ENCODE measurements at regions not wholly inside any gene's neighbourhood (a gene's known extent, or its start where the extent isn't known, plus 50 kb on each side); places are given as distances from the start of the nearest gene placed in this dataset.

- H3K27ac ChIP-seq (ENCODE audit: low read length), result no peak overlapping the region
- DNase-seq, result no peak
- H3K36me3 ChIP-seq (ENCODE audit: insufficient read depth, low read length), result no peaks in the 10 kb centered on the region
- H3K4me2 ChIP-seq (ENCODE audit: low read depth, low read length, poor library complexity, severe bottlenecking), result no peak overlapping the region
- H2AFZ ChIP-seq (ENCODE audit: low read length), result no peak overlapping the region
- no peak overlapping the region for H3K4me3 ChIP-seq (ENCODE audit: low read length)
- H3K79me2 ChIP-seq (ENCODE audit: low read length), result no peaks in the 10 kb centered on the region
- H4K20me1 ChIP-seq (ENCODE audit: insufficient read depth, low read depth, low read length), result no peaks in the 10 kb centered on the region
- H3K4me1 ChIP-seq (ENCODE audit: low read length), result no peaks in the 10 kb centered on the region
- no peaks in the 10 kb centered on the region for H3K9me2 ChIP-seq (replicated peaks; ENCODE audit: insufficient read depth, low read length)
- H3K27me3 ChIP-seq (ENCODE audit: low read length), result no peaks in the 10 kb centered on the region
- no peak overlapping the region for H3K9ac ChIP-seq (ENCODE audit: low read length)
- H3K9me3 ChIP-seq (ENCODE audit: low read length), result peaks cover 10% of the 10 kb centered on the region
Observed at GRCh38 chr5:125926172-125926571, 497.0 kb upstream of the GRAMD2B start.

GRCh38 chr5:125928663-125929062, 494.5 kb upstream of the GRAMD2B start:
- no peak overlapping the region for H3K4me3 ChIP-seq (ENCODE audit: low read length)
- H3K9ac ChIP-seq (ENCODE audit: low read length), result no peak overlapping the region
- no peaks in the 10 kb centered on the region for H3K27me3 ChIP-seq (ENCODE audit: low read length)
- no peak for DNase-seq
- H3K9me3 ChIP-seq (ENCODE audit: low read length), result peaks cover 15% of the 10 kb centered on the region
- no peaks in the 10 kb centered on the region for H3K79me2 ChIP-seq (ENCODE audit: low read length)
- no peaks in the 10 kb centered on the region for H3K36me3 ChIP-seq (ENCODE audit: insufficient read depth, low read length)
- H3K4me1 ChIP-seq (ENCODE audit: low read length), result no peaks in the 10 kb centered on the region
- no peak overlapping the region for H3K4me2 ChIP-seq (ENCODE audit: low read depth, low read length, poor library complexity, severe bottlenecking)
- H3K27ac ChIP-seq (ENCODE audit: low read length), result no peak overlapping the region
- no peaks in the 10 kb centered on the region for H3K9me2 ChIP-seq (replicated peaks; ENCODE audit: insufficient read depth, low read length)
- H2AFZ ChIP-seq (ENCODE audit: low read length), result no peak overlapping the region
- H4K20me1 ChIP-seq (ENCODE audit: insufficient read depth, low read depth, low read length), result no peaks in the 10 kb centered on the region

- Histone ChIP-seq H3K27me3 (ENCODE audit: low read length) (no peaks in the 10 kb centered on the region), H3K4me2 (ENCODE audit: low read depth, low read length, poor library complexity, severe bottlenecking) (no peak overlapping the region), H4K20me1 (ENCODE audit: insufficient read depth, low read depth, low read length) (no peaks in the 10 kb centered on the region), H3K4me3 (ENCODE audit: low read length) (no peak overlapping the region), H3K9me2 (replicated peaks; ENCODE audit: insufficient read depth, low read length) (no peaks in the 10 kb centered on the region), H3K27ac (ENCODE audit: low read length) (no peak overlapping the region), H3K9me3 (ENCODE audit: low read length) (peaks cover 10% of the 10 kb centered on the region), H3K9ac (ENCODE audit: low read length) (no peak overlapping the region), H2AFZ (ENCODE audit: low read length) (no peak overlapping the region), H3K36me3 (ENCODE audit: insufficient read depth, low read length) (no peaks in the 10 kb centered on the region), H3K4me1 (ENCODE audit: low read length) (no peaks in the 10 kb centered on the region), H3K79me2 (ENCODE audit: low read length) (no peaks in the 10 kb centered on the region)
- DNase-seq, result no peak
Observed at GRCh38 chr5:125950012-125950615, 473.1 kb upstream of the GRAMD2B start.

- H3K27ac ChIP-seq (ENCODE audit: low read length), result no peak overlapping the region
- no peak overlapping the region for H3K4me3 ChIP-seq (ENCODE audit: low read length)
Observed at GRCh38 chr5:125961150-125961549, 462.1 kb upstream of the GRAMD2B start.

GRCh38 chr5:125965577-125965976, 457.6 kb upstream of the GRAMD2B start:
- no peaks in the 10 kb centered on the region for H3K27me3 ChIP-seq (ENCODE audit: low read length)
- H3K4me2 ChIP-seq (ENCODE audit: low read depth, low read length, poor library complexity, severe bottlenecking), result no peak overlapping the region
- H3K27ac ChIP-seq (ENCODE audit: low read length), result no peak overlapping the region
- H3K4me3 ChIP-seq (ENCODE audit: low read length), result no peak overlapping the region
- H3K36me3 ChIP-seq (ENCODE audit: insufficient read depth, low read length), result no peaks in the 10 kb centered on the region
- H3K9ac ChIP-seq (ENCODE audit: low read length), result no peak overlapping the region
- H3K9me2 ChIP-seq (replicated peaks; ENCODE audit: insufficient read depth, low read length), result no peaks in the 10 kb centered on the region
- no peaks in the 10 kb centered on the region for H3K79me2 ChIP-seq (ENCODE audit: low read length)
- H2AFZ ChIP-seq (ENCODE audit: low read length), result no peak overlapping the region
- no peaks in the 10 kb centered on the region for H4K20me1 ChIP-seq (ENCODE audit: insufficient read depth, low read depth, low read length)
- H3K4me1 ChIP-seq (ENCODE audit: low read length), result no peaks in the 10 kb centered on the region
- H3K9me3 ChIP-seq (ENCODE audit: low read length), result no peaks in the 10 kb centered on the region; the same call in 1 of the 2 replicates
- no peak for DNase-seq

More at GRCh38 chr5:125961150-125961549, 462.1 kb upstream of the GRAMD2B start:
- no peaks in the 10 kb centered on the region for H3K36me3 ChIP-seq (ENCODE audit: insufficient read depth, low read length)
- H3K79me2 ChIP-seq (ENCODE audit: low read length), result no peaks in the 10 kb centered on the region
- H3K9ac ChIP-seq (ENCODE audit: low read length), result no peak overlapping the region
- no peak overlapping the region for H3K4me2 ChIP-seq (ENCODE audit: low read depth, low read length, poor library complexity, severe bottlenecking)
- no peak for DNase-seq
- H2AFZ ChIP-seq (ENCODE audit: low read length), result no peak overlapping the region
- no peaks in the 10 kb centered on the region for H4K20me1 ChIP-seq (ENCODE audit: insufficient read depth, low read depth, low read length)
- H3K4me1 ChIP-seq (ENCODE audit: low read length), result no peaks in the 10 kb centered on the region
- H3K27me3 ChIP-seq (ENCODE audit: low read length), result no peaks in the 10 kb centered on the region
- H3K9me3 ChIP-seq (ENCODE audit: low read length), result peaks cover 7% of the 10 kb centered on the region
- no peaks in the 10 kb centered on the region for H3K9me2 ChIP-seq (replicated peaks; ENCODE audit: insufficient read depth, low read length)

- Histone ChIP-seq H3K4me1 (ENCODE audit: low read length) (no peaks in the 10 kb centered on the region), H3K27ac (ENCODE audit: low read length) (no peak overlapping the region), H2AFZ (ENCODE audit: low read length) (no peak overlapping the region), H3K27me3 (ENCODE audit: low read length) (no peaks in the 10 kb centered on the region), H3K4me2 (ENCODE audit: low read depth, low read length, poor library complexity, severe bottlenecking) (no peak overlapping the region), H3K79me2 (ENCODE audit: low read length) (no peaks in the 10 kb centered on the region), H3K36me3 (ENCODE audit: insufficient read depth, low read length) (no peaks in the 10 kb centered on the region), H3K9me2 (replicated peaks; ENCODE audit: insufficient read depth, low read length) (no peaks in the 10 kb centered on the region), H4K20me1 (ENCODE audit: insufficient read depth, low read depth, low read length) (no peaks in the 10 kb centered on the region), H3K4me3 (ENCODE audit: low read length) (no peak overlapping the region), H3K9me3 (ENCODE audit: low read length) (no peaks in the 10 kb centered on the region), H3K9ac (ENCODE audit: low read length) (no peak overlapping the region)
- no peak for DNase-seq
Observed at GRCh38 chr5:125967576-125967975, 455.6 kb upstream of the GRAMD2B start.

- Histone ChIP-seq H3K27ac (ENCODE audit: low read length) (no peak overlapping the region), H3K4me2 (ENCODE audit: low read depth, low read length, poor library complexity, severe bottlenecking) (no peak overlapping the region), H3K27me3 (ENCODE audit: low read length) (no peaks in the 10 kb centered on the region), H3K9ac (ENCODE audit: low read length) (no peak overlapping the region), H3K36me3 (ENCODE audit: insufficient read depth, low read length) (no peaks in the 10 kb centered on the region), H3K4me1 (ENCODE audit: low read length) (no peaks in the 10 kb centered on the region), H3K9me3 (ENCODE audit: low read length) (no peaks in the 10 kb centered on the region), H2AFZ (ENCODE audit: low read length) (no peak overlapping the region), H4K20me1 (ENCODE audit: insufficient read depth, low read depth, low read length) (no peaks in the 10 kb centered on the region), H3K79me2 (ENCODE audit: low read length) (no peaks in the 10 kb centered on the region), H3K4me3 (ENCODE audit: low read length) (no peak overlapping the region), H3K9me2 (replicated peaks; ENCODE audit: insufficient read depth, low read length) (no peaks in the 10 kb centered on the region; the same call in 1 of the 2 replicates)
- DNase-seq, result no peak
Observed at GRCh38 chr5:125969011-125969813, 454.0 kb upstream of the GRAMD2B start.

GRCh38 chr5:125969814-125970171, 453.4 kb upstream of the GRAMD2B start:
- H3K9ac ChIP-seq (ENCODE audit: low read length), result no peak overlapping the region
- H3K79me2 ChIP-seq (ENCODE audit: low read length), result no peaks in the 10 kb centered on the region

More at GRCh38 chr5:125969814-125970171, 453.4 kb upstream of the GRAMD2B start:
- Histone ChIP-seq H3K9me2 (replicated peaks; ENCODE audit: insufficient read depth, low read length) (no peaks in the 10 kb centered on the region; the same call in 1 of the 2 replicates), H3K4me3 (ENCODE audit: low read length) (no peak overlapping the region), H3K27me3 (ENCODE audit: low read length) (no peaks in the 10 kb centered on the region), H3K27ac (ENCODE audit: low read length) (no peak overlapping the region), H3K36me3 (ENCODE audit: insufficient read depth, low read length) (no peaks in the 10 kb centered on the region), H2AFZ (ENCODE audit: low read length) (no peak overlapping the region), H3K4me1 (ENCODE audit: low read length) (no peaks in the 10 kb centered on the region), H3K4me2 (ENCODE audit: low read depth, low read length, poor library complexity, severe bottlenecking) (no peak overlapping the region), H3K9me3 (ENCODE audit: low read length) (no peaks in the 10 kb centered on the region), H4K20me1 (ENCODE audit: insufficient read depth, low read depth, low read length) (no peaks in the 10 kb centered on the region)
- DNase-seq, result no peak

All from Karpas-422 (cell line).